GM23248 (cell line): ENCODE measurements at regions not wholly inside any gene's neighbourhood (a gene's known extent, or its start where the extent isn't known, plus 50 kb on each side); places are given as distances from the start of the nearest gene placed in this dataset.

Experiments
- EZH2 ChIP-seq: fragments of 200-600 bp; sonication (generic); IDR thresholded peaks from 2 replicates; pipeline ENCODE4 v1.6.1; 2018; ENCODE audit warnings: antibody characterized with exemption, mild to moderate bottlenecking; ENCODE audit not compliant: insufficient read depth, poor library complexity, severe bottlenecking
- EZH2phosphoT487 ChIP-seq: fragments of 200-600 bp; sonication (generic); IDR thresholded peaks from 2 replicates; pipeline ENCODE4 v1.6.1; 2018; ENCODE audit warnings: antibody characterized with exemption, moderate library complexity, mild to moderate bottlenecking, low read depth; ENCODE audit not compliant: insufficient read depth

DNA sequence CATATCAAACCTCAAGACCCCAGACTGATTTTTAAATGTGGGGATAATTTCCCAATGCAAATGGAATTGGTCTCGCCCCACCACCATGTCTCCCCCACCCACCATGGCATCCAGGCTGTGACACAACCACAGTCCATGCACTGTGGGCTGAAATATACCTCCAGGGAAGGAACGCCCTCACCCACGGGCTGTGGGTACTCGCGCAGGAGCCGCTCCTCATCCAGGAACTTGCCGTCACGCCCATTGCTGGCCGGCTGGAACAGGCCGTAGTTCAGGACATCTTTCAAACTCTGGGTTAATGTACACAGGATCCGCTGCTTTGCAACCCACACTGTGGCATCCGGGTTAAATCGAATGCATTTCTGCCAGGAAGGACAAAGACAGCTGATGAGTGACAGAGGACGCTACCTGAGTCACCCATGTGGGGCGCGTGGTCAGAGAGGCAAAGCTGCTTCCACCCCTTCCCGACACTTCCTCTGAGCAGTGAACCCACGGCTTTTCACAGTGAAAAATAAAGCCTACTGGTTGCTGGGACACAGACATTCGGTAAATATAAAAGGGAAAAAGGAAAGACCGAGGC lies 133.6 kb downstream of the SHANK2 start:
- TF ChIP-seq EZH2 (no peak), EZH2phosphoT487 (no peak)
